Neuronal stem cell (in vitro differentiated cells): ENCODE measurements at regions not wholly inside any gene's neighbourhood (a gene's known extent, or its start where the extent isn't known, plus 50 kb on each side); places are given as distances from the start of the nearest gene placed in this dataset.

Experiments
- DNase-seq: peaks from one replicate; pipeline ENCODE4 v3.0.0-alpha.2; 2013; ENCODE audit warnings: low spot score
- H2AFZ ChIP-seq: one replicate; pipeline ENCODE4 v1.6.1; 2013; ENCODE audit warnings: mild to moderate bottlenecking, low read length, inconsistent platforms
- H2AK5ac ChIP-seq: 2 replicates; pipeline ENCODE4 v1.6.1; 2013; ENCODE audit warnings: low read depth, mild to moderate bottlenecking, inconsistent platforms, low read length, moderate library complexity, mixed read lengths
- H2BK120ac ChIP-seq: 2 replicates; pipeline ENCODE4 v1.6.1; 2013; ENCODE audit warnings: low read depth, mild to moderate bottlenecking, inconsistent platforms, low read length, moderate library complexity, mixed read lengths
- H2BK12ac ChIP-seq: one replicate; pipeline ENCODE4 v1.6.1; 2013; ENCODE audit warnings: low read length, inconsistent platforms
- H2BK15ac ChIP-seq: 2 replicates; pipeline ENCODE4 v1.6.1; 2013; ENCODE audit warnings: mild to moderate bottlenecking, low read length, inconsistent platforms, mixed read lengths
- H2BK5ac ChIP-seq: one replicate; pipeline ENCODE4 v1.6.1; 2013; ENCODE audit warnings: inconsistent platforms, mild to moderate bottlenecking, low read length, moderate library complexity
- H3K14ac ChIP-seq: one replicate; pipeline ENCODE4 v1.6.1; 2013; ENCODE audit warnings: low read length, inconsistent platforms
- H3K18ac ChIP-seq: 2 replicates; pipeline ENCODE4 v1.6.1; 2013; ENCODE audit warnings: low read length, inconsistent platforms
- H3K23ac ChIP-seq: 2 replicates; pipeline ENCODE4 v1.6.1; 2013; ENCODE audit warnings: low read depth, mild to moderate bottlenecking, mixed read lengths, low read length, inconsistent platforms; ENCODE audit not compliant: poor library complexity
- H3K27ac ChIP-seq: replicated peaks from 3 replicates; pipeline ENCODE4 v1.5.1; 2013; ENCODE audit warnings: low read length, inconsistent platforms
- H3K27me3 ChIP-seq, 3 experiments: 2 replicates each; pipeline ENCODE4 v1.6.1; 2013; ENCODE audit warnings: low read length in 3 of 3, mild to moderate bottlenecking in 2 of 3, inconsistent platforms in 1 of 3, low read depth in 1 of 3, mixed read lengths in 1 of 3, moderate library complexity in 1 of 3; ENCODE audit not compliant: control insufficient read depth in 3 of 3, insufficient read depth in 3 of 3
- H3K36me3 ChIP-seq, 2 donors: replicated peaks in 1 of 2; 2 replicates each; pipeline ENCODE4 v1.6.1; 2013; ENCODE audit warnings: low read length in 2 of 2; ENCODE audit not compliant: control insufficient read depth in 2 of 2, insufficient read depth in 2 of 2
- H3K4ac ChIP-seq: 2 replicates; pipeline ENCODE4 v1.6.1; 2013; ENCODE audit warnings: inconsistent platforms, mild to moderate bottlenecking, low read length, moderate library complexity
- H3K4me1 ChIP-seq, 2 donors: 1 replicate in 1 of 2; 2 replicates in 1 of 2; pipeline ENCODE4 v1.6.1; 2013; ENCODE audit warnings: low read length in 2 of 2, low read depth in 1 of 2; ENCODE audit not compliant: control insufficient read depth in 2 of 2, insufficient read depth in 1 of 2
- H3K4me2 ChIP-seq: one replicate; pipeline ENCODE4 v1.6.1; 2013; ENCODE audit warnings: mild to moderate bottlenecking, low read length, inconsistent platforms; ENCODE audit not compliant: insufficient read depth, poor library complexity, severe bottlenecking
- H3K4me3 ChIP-seq, 2 donors: 2 replicates each; pipeline ENCODE4 v1.5.1; 2013; ENCODE audit warnings: low read length in 2 of 2, mild to moderate bottlenecking in 2 of 2, inconsistent platforms in 1 of 2, moderate library complexity in 1 of 2
- H3K79me1 ChIP-seq: one replicate; pipeline ENCODE4 v1.6.1; 2013; ENCODE audit warnings: low read depth, mild to moderate bottlenecking, inconsistent platforms, low read length, moderate library complexity
- H3K9ac ChIP-seq: one replicate; pipeline ENCODE4 v1.6.1; 2013; ENCODE audit warnings: mild to moderate bottlenecking, low read depth, low read length, inconsistent platforms; ENCODE audit not compliant: poor library complexity
- H3K9me3 ChIP-seq, 2 donors: replicated peaks in 1 of 2; 2 replicates each; pipeline versions ENCODE3 to v1.6.1; 2013; ENCODE audit warnings: low read length in 2 of 2, mild to moderate bottlenecking in 2 of 2, inconsistent platforms in 1 of 2, low read depth in 1 of 2, mixed read lengths in 1 of 2, moderate library complexity in 1 of 2; ENCODE audit not compliant: control insufficient read depth in 2 of 2, insufficient read depth in 1 of 2
- H4K8ac ChIP-seq: one replicate; pipeline ENCODE4 v1.6.1; 2013; ENCODE audit warnings: low read depth, mild to moderate bottlenecking, inconsistent platforms, low read length, moderate library complexity
- H4K91ac ChIP-seq: one replicate; pipeline ENCODE4 v1.6.1; 2013; ENCODE audit warnings: low read length, low read depth, mild to moderate bottlenecking, inconsistent platforms; ENCODE audit not compliant: poor library complexity
- WGBS, 2 donors: extraction: QIAGEN DNeasy Blood & Tissue Kit; methylation state at CpG; one replicate each; pipeline ENCODE4 v1.1.7; 2013; ENCODE audit warnings: missing lambda C conversion rate in 2 of 2, mixed read lengths in 1 of 2; ENCODE audit not compliant: insufficient read length in 2 of 2, insufficient replicate concordance in 1 of 2; ENCODE audit errors: extremely low coverage in 2 of 2; 5-methylcytosine and 5-hydroxymethylcytosine counted together

DNA sequence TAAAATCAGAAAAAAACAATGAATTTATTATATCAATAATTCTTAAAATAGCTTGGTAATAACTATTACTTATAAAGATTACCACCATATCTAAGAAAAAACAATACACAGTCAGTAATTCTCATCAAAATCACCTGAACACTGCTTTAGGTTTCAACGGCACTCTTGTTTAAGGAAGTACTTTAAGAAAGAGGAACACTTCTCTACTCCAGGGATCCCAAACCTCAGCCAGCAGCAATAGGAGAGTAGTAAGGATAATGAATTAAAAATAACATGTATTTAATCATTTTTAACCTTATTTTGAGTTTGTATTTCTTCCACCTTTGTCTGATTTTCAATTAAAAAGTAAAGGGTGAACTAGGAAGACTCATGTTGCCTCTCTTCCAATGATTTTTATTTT, 494.0 kb upstream of the NR2F2 start:
- H4K8ac ChIP-seq: no peak overlapping the region
- H3K27me3 ChIP-seq: no peaks in the 10 kb centered on the region

DNA sequence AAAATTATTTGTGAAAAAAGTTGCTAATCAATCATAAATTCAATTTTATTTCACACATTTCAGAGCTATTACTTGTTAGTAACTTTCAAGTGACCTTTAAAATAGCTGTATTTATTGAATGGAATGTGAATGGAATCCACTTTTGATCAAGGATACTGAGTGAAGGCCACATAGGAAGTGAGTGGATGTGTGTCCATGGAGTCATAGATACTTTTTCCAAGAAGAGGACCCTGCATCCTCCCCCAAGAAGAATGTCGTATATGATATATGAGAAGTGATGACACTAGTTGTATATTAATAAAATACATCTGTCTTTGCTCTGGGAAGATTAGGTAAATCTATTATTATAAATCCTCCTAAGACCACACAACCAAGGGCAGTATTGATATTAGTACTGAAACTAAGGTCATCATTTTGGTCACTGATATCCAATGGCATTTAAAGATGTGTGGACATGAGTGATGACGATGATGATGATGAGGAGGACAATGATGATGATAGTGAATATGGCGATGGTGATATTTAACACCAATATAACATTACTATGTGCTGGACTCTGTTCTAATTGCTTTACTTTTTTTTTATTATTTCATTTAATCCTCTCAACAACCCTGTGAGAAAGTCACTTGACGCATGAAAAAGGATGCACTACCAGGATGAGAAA, 493.0 kb upstream of the NR2F2 start:
- Histone ChIP-seq H4K8ac (no peak overlapping the region), H4K91ac (no peak overlapping the region), H3K14ac (no peak overlapping the region), H3K27me3 (no peaks in the 10 kb centered on the region), H3K4me2 (no peak overlapping the region), H2BK15ac (no peak overlapping the region), H2BK12ac (no peak overlapping the region), H3K36me3 (no peaks in the 10 kb centered on the region), H3K27ac (no peak overlapping the region), H3K4me3 (no peak overlapping the region), H2BK120ac (no peak overlapping the region), H2BK5ac (no peak overlapping the region), H2AK5ac (no peak overlapping the region), H2AFZ (no peak overlapping the region), H3K18ac (no peak overlapping the region), H3K4ac (no peak overlapping the region), H3K23ac (no peak overlapping the region), H3K4me1 (peaks cover 3% of the 10 kb centered on the region in 2 donors), H3K79me1 (no peaks in the 10 kb centered on the region), H3K9me3 (no peaks in the 10 kb centered on the region), H3K9ac (no peak overlapping the region)
- no peak for DNase-seq
- no CpG with 5 or more reads among the region's 4 CpGs for WGBS, 2 donors

More for the DNA sequence above, 494.0 kb upstream of the NR2F2 start:
- no peak overlapping the region for H2BK12ac ChIP-seq
- no peak for DNase-seq
- H3K4ac ChIP-seq: no peak overlapping the region
- H3K36me3 ChIP-seq: no peaks in the 10 kb centered on the region
- no peak overlapping the region for H3K14ac ChIP-seq
- no peaks in the 10 kb centered on the region for H3K79me1 ChIP-seq
- H2AK5ac ChIP-seq: no peak overlapping the region
- no peak overlapping the region for H2BK5ac ChIP-seq
- H3K9me3 ChIP-seq: no peaks in the 10 kb centered on the region
- no peak overlapping the region for H3K9ac ChIP-seq
- no peak overlapping the region for H3K4me2 ChIP-seq
- H2BK15ac ChIP-seq: no peak overlapping the region
- H3K23ac ChIP-seq: no peak overlapping the region
- no peak overlapping the region for H2AFZ ChIP-seq
- no CpG with 5 or more reads among the region's 1 CpG for WGBS, 2 donors
- H3K27ac ChIP-seq: no peak overlapping the region
- peaks cover 3% of the 10 kb centered on the region in 2 donors for H3K4me1 ChIP-seq
- H3K4me3 ChIP-seq: no peak overlapping the region
- no peak overlapping the region for H3K18ac ChIP-seq
- H2BK120ac ChIP-seq: no peak overlapping the region
- no peak overlapping the region for H4K91ac ChIP-seq

DNA sequence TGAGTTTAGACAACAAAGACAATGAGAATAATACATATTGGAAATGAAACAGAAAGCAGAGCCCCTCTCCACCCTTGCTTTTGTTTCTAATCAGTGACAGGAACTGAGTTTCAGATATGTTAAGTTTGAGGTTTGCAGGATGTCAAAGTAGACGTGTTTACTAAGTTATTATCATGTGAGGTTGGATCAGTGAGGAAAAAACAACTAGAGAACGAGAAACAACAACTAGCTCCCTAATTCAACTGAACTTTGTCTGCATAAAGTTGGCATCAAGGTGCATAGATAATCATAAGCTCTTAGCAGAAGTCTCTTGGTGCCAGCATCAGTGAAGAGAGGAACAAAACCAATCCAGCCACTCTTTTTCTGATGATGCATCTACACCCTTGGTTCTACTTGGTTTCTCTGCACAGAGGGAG, 491.1 kb upstream of the NR2F2 start:
- no peak overlapping the region for H3K9ac ChIP-seq
- H3K9me3 ChIP-seq: no peaks in the 10 kb centered on the region
- H2BK12ac ChIP-seq: no peak overlapping the region
- no peak overlapping the region for H3K23ac ChIP-seq
- H3K4me1 ChIP-seq: peaks cover 12 to 17% of the 10 kb centered on the region in 2 donors
- H4K8ac ChIP-seq: no peak overlapping the region
- H3K18ac ChIP-seq: no peak overlapping the region
- no peak overlapping the region for H2BK15ac ChIP-seq
- H3K36me3 ChIP-seq: no peaks in the 10 kb centered on the region
- no peak overlapping the region for H3K4ac ChIP-seq
- no peaks in the 10 kb centered on the region for H3K79me1 ChIP-seq
- no peak overlapping the region for H2AK5ac ChIP-seq
- H3K4me2 ChIP-seq: no peak overlapping the region
- H3K27me3 ChIP-seq: no peaks in the 10 kb centered on the region
- H2BK5ac ChIP-seq: no peak overlapping the region
- H2AFZ ChIP-seq: peak overlapping the region; percentile 15
- no CpG with 5 or more reads among the region's 2 CpGs for WGBS, 2 donors
- H2BK120ac ChIP-seq: no peak overlapping the region
- no peak for DNase-seq
- no peak overlapping the region for H3K14ac ChIP-seq
- H3K4me3 ChIP-seq: no peak overlapping the region
- no peak overlapping the region for H3K27ac ChIP-seq
- H4K91ac ChIP-seq: no peak overlapping the region

DNA sequence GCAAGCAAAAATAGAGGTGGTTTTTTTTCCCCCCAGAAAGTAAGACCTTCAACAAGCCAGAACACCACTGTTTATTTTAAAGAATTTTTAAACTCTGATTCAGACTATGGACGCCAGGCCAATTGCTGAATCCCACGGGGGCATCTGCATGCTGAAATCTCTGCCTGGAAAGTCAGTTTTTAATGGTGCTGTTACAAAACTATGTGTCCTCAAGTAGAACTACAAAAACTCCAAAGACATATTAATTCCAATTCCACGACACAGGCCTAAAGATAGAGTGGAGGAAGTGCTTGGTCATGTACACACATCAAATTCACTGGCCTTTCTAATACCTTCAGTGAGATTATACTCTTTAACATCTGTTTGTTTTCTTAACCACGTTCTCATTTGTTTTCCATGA, 490.5 kb upstream of the NR2F2 start:
- no peak overlapping the region for H3K14ac ChIP-seq
- no peak overlapping the region for H3K4ac ChIP-seq
- no peaks in the 10 kb centered on the region for H3K36me3 ChIP-seq
- peaks cover 12 to 22% of the 10 kb centered on the region in 2 donors for H3K4me1 ChIP-seq
- H2BK5ac ChIP-seq: no peak overlapping the region
- no peak overlapping the region for H3K18ac ChIP-seq
- no peaks in the 10 kb centered on the region for H3K79me1 ChIP-seq
- no peak overlapping the region for H2BK15ac ChIP-seq
- whole genome bisulfite sequencing, 2 donors: no CpG with 5 or more reads among the region's 4 CpGs
- H3K9me3 ChIP-seq: no peaks in the 10 kb centered on the region
- H2BK120ac ChIP-seq: no peak overlapping the region
- no peak overlapping the region for H3K9ac ChIP-seq
- H2BK12ac ChIP-seq: no peak overlapping the region
- H2AK5ac ChIP-seq: no peak overlapping the region
- no peak for DNase-seq
- H3K27me3 ChIP-seq: no peaks in the 10 kb centered on the region
- H4K8ac ChIP-seq: no peak overlapping the region
- no peak overlapping the region for H3K4me3 ChIP-seq
- H2AFZ ChIP-seq: peak overlapping the region; percentile 15
- no peak overlapping the region for H3K23ac ChIP-seq
- H4K91ac ChIP-seq: no peak overlapping the region
- no peak overlapping the region for H3K27ac ChIP-seq
- H3K4me2 ChIP-seq: no peak overlapping the region
